Activated naive CD4-positive, alpha-beta T cell treated with anti-CD3 and anti-CD28 coated beads, Interleukin-2, amount 10 ng/mL, durations not matched to agents 7 days and 5 days (primary cell): ENCODE measurements at regions not wholly inside any gene's neighbourhood (a gene's known extent, or its start where the extent isn't known, plus 50 kb on each side); places are given as distances from the start of the nearest gene placed in this dataset.

Experiments
- CTCF ChIA-PET: fragments of 350-600 bp; sonication (Branson Sonifier 250); formaldehyde crosslinking; loops from one replicate; lab custom pipeline; 2021; ENCODE audit warnings: antibody characterized with exemption; lab: Charles Lee
- DNase-seq: peaks from one replicate; pipeline ENCODE4 v3.0.0-alpha.2; 2020
- H3K27ac Mint-ChIP-seq: one replicate; pipeline ENCODE4 v1.8.0; 2021; ENCODE audit warnings: mild to moderate bottlenecking, moderate library complexity, mixed read lengths
- H3K27me3 Mint-ChIP-seq: one replicate; pipeline ENCODE4 v1.8.0; 2021; ENCODE audit warnings: mild to moderate bottlenecking, mixed read lengths
- H3K36me3 Mint-ChIP-seq: one replicate; pipeline ENCODE4 v1.8.0; 2021; ENCODE audit warnings: mixed read lengths
- H3K4me1 Mint-ChIP-seq: one replicate; pipeline ENCODE4 v1.8.0; 2021; ENCODE audit warnings: mixed read lengths
- H3K4me3 Mint-ChIP-seq: one replicate; pipeline ENCODE4 v1.8.0; 2021; ENCODE audit warnings: mild to moderate bottlenecking, moderate library complexity, mixed read lengths
- H3K9me3 Mint-ChIP-seq: one replicate; pipeline ENCODE4 v1.8.0; 2021; ENCODE audit warnings: mixed read lengths

GRCh38 chr12:18982226-18982949 lies 147.1 kb upstream of the PLEKHA5 start:
- Mint-ChIP-seq H3K4me1 (no peaks in the 10 kb centered on the region), H3K27ac (no peak overlapping the region), H3K9me3 (peaks cover 11% of the 10 kb centered on the region), H3K36me3 (no peaks in the 10 kb centered on the region), H3K4me3 (no peak overlapping the region), H3K27me3 (no peaks in the 10 kb centered on the region)
- CTCF ChIA-PET: no interaction called here
- no peak for DNase-seq

GRCh38 chr12:18983854-18984253 lies 145.7 kb upstream of the PLEKHA5 start:
- no peak overlapping the region for H3K27ac Mint-ChIP-seq
- H3K9me3 Mint-ChIP-seq: peaks cover 4% of the 10 kb centered on the region
- H3K36me3 Mint-ChIP-seq: no peaks in the 10 kb centered on the region
- no peak overlapping the region for H3K4me3 Mint-ChIP-seq
- H3K4me1 Mint-ChIP-seq: no peaks in the 10 kb centered on the region
- CTCF ChIA-PET: no interaction called here
- no peaks in the 10 kb centered on the region for H3K27me3 Mint-ChIP-seq
- DNase-seq: no peak

GRCh38 chr12:18990856-18991255 lies 138.7 kb upstream of the PLEKHA5 start:
- Mint-ChIP-seq H3K4me1 (no peaks in the 10 kb centered on the region), H3K36me3 (no peaks in the 10 kb centered on the region), H3K27me3 (no peaks in the 10 kb centered on the region), H3K27ac (no peak overlapping the region), H3K9me3 (no peaks in the 10 kb centered on the region), H3K4me3 (no peak overlapping the region)
- DNase-seq: no peak
- CTCF ChIA-PET: no interaction called here

GRCh38 chr12:18992336-18992735 lies 137.2 kb upstream of the PLEKHA5 start:
- Mint-ChIP-seq H3K4me3 (no peak overlapping the region), H3K9me3 (no peaks in the 10 kb centered on the region), H3K27me3 (no peaks in the 10 kb centered on the region), H3K36me3 (no peaks in the 10 kb centered on the region), H3K27ac (no peak overlapping the region), H3K4me1 (no peaks in the 10 kb centered on the region)
- DNase-seq: no peak
- CTCF ChIA-PET: no interaction called here

- H3K4me1 Mint-ChIP-seq: no peaks in the 10 kb centered on the region
- H3K27ac Mint-ChIP-seq: no peak overlapping the region
Observed at GRCh38 chr12:18998343-18999261, 130.9 kb upstream of the PLEKHA5 start.

GRCh38 chr12:19000836-19001235 lies 128.7 kb upstream of the PLEKHA5 start:
- Mint-ChIP-seq H3K4me1 (no peaks in the 10 kb centered on the region), H3K9me3 (peaks cover 5% of the 10 kb centered on the region), H3K4me3 (no peak overlapping the region), H3K27me3 (no peaks in the 10 kb centered on the region), H3K36me3 (no peaks in the 10 kb centered on the region), H3K27ac (no peak overlapping the region)
- no peak for DNase-seq
- CTCF ChIA-PET: no interaction called here

More at GRCh38 chr12:18998343-18999261, 130.9 kb upstream of the PLEKHA5 start:
- H3K9me3 Mint-ChIP-seq: peaks cover 5% of the 10 kb centered on the region
- H3K36me3 Mint-ChIP-seq: no peaks in the 10 kb centered on the region
- H3K4me3 Mint-ChIP-seq: no peak overlapping the region
- no peaks in the 10 kb centered on the region for H3K27me3 Mint-ChIP-seq
- CTCF ChIA-PET: no interaction called here
- no peak for DNase-seq

GRCh38 chr12:19002216-19002615 lies 127.3 kb upstream of the PLEKHA5 start:
- H3K4me1 Mint-ChIP-seq: no peaks in the 10 kb centered on the region
- H3K4me3 Mint-ChIP-seq: no peak overlapping the region
- peaks cover 5% of the 10 kb centered on the region for H3K9me3 Mint-ChIP-seq
- no peaks in the 10 kb centered on the region for H3K36me3 Mint-ChIP-seq
- no peak overlapping the region for H3K27ac Mint-ChIP-seq
- no peaks in the 10 kb centered on the region for H3K27me3 Mint-ChIP-seq
- CTCF ChIA-PET: no interaction called here
- DNase-seq: no peak

GRCh38 chr12:19003141-19003540 lies 126.4 kb upstream of the PLEKHA5 start:
- CTCF ChIA-PET: no interaction called here
- no peak for DNase-seq
- no peaks in the 10 kb centered on the region for H3K4me1 Mint-ChIP-seq
- H3K4me3 Mint-ChIP-seq: no peak overlapping the region
- H3K9me3 Mint-ChIP-seq: peaks cover 3% of the 10 kb centered on the region
- no peaks in the 10 kb centered on the region for H3K36me3 Mint-ChIP-seq
- H3K27me3 Mint-ChIP-seq: no peaks in the 10 kb centered on the region
- no peak overlapping the region for H3K27ac Mint-ChIP-seq

GRCh38 chr12:19003987-19004619 lies 125.4 kb upstream of the PLEKHA5 start:
- CTCF ChIA-PET: no interaction called here
- Mint-ChIP-seq H3K4me1 (no peaks in the 10 kb centered on the region), H3K27me3 (no peaks in the 10 kb centered on the region), H3K9me3 (peaks cover 2% of the 10 kb centered on the region), H3K27ac (no peak overlapping the region), H3K36me3 (no peaks in the 10 kb centered on the region), H3K4me3 (no peak overlapping the region)
- no peak for DNase-seq

- H3K4me1 Mint-ChIP-seq: no peaks in the 10 kb centered on the region
- no peaks in the 10 kb centered on the region for H3K36me3 Mint-ChIP-seq
- no peak for DNase-seq
- no peak overlapping the region for H3K4me3 Mint-ChIP-seq
- no peaks in the 10 kb centered on the region for H3K9me3 Mint-ChIP-seq
- CTCF ChIA-PET: no interaction called here
- H3K27me3 Mint-ChIP-seq: no peaks in the 10 kb centered on the region
- H3K27ac Mint-ChIP-seq: no peak overlapping the region
Observed at GRCh38 chr12:19005257-19005801, 124.2 kb upstream of the PLEKHA5 start.

- Mint-ChIP-seq H3K4me3 (no peak overlapping the region), H3K4me1 (no peaks in the 10 kb centered on the region), H3K36me3 (no peaks in the 10 kb centered on the region), H3K27ac (no peak overlapping the region), H3K9me3 (no peaks in the 10 kb centered on the region), H3K27me3 (no peaks in the 10 kb centered on the region)
- CTCF ChIA-PET: no interaction called here
- DNase-seq: no peak
Observed at GRCh38 chr12:19006626-19007137, 122.9 kb upstream of the PLEKHA5 start.

- H3K27me3 Mint-ChIP-seq: no peaks in the 10 kb centered on the region
- CTCF ChIA-PET: no interaction called here
- H3K4me1 Mint-ChIP-seq: no peaks in the 10 kb centered on the region
- no peak for DNase-seq
- no peak overlapping the region for H3K4me3 Mint-ChIP-seq
- H3K9me3 Mint-ChIP-seq: no peaks in the 10 kb centered on the region
- no peak overlapping the region for H3K27ac Mint-ChIP-seq
- no peaks in the 10 kb centered on the region for H3K36me3 Mint-ChIP-seq
Observed at GRCh38 chr12:19008102-19008501, 121.4 kb upstream of the PLEKHA5 start.

- Mint-ChIP-seq H3K27me3 (no peaks in the 10 kb centered on the region), H3K27ac (no peak overlapping the region), H3K36me3 (no peaks in the 10 kb centered on the region), H3K9me3 (no peaks in the 10 kb centered on the region), H3K4me3 (no peak overlapping the region), H3K4me1 (no peaks in the 10 kb centered on the region)
- DNase-seq: no peak
- CTCF ChIA-PET: no interaction called here
Observed at GRCh38 chr12:19010087-19010486, 119.4 kb upstream of the PLEKHA5 start.

- DNase-seq: no peak
- H3K4me3 Mint-ChIP-seq: no peak overlapping the region
- no peak overlapping the region for H3K27ac Mint-ChIP-seq
- no peaks in the 10 kb centered on the region for H3K27me3 Mint-ChIP-seq
- CTCF ChIA-PET: no interaction called here
- H3K4me1 Mint-ChIP-seq: no peaks in the 10 kb centered on the region
- H3K9me3 Mint-ChIP-seq: no peaks in the 10 kb centered on the region
- no peaks in the 10 kb centered on the region for H3K36me3 Mint-ChIP-seq
Observed at GRCh38 chr12:19010726-19011125, 118.8 kb upstream of the PLEKHA5 start.
